Stimulated activated CD4-positive, alpha-beta T cell treated with anti-CD3 and anti-CD28 coated beads, Interleukin-2, amount 100 ng/mL, for 48 hours (primary cell): ENCODE measurements at regions not wholly inside any gene's neighbourhood (a gene's known extent, or its start where the extent isn't known, plus 50 kb on each side); places are given as distances from the start of the nearest gene placed in this dataset.

Source experiments
- DNase-seq, 2 donors: peaks; one replicate each; pipeline ENCODE4 v3.0.0-alpha.2; 2020

DNA sequence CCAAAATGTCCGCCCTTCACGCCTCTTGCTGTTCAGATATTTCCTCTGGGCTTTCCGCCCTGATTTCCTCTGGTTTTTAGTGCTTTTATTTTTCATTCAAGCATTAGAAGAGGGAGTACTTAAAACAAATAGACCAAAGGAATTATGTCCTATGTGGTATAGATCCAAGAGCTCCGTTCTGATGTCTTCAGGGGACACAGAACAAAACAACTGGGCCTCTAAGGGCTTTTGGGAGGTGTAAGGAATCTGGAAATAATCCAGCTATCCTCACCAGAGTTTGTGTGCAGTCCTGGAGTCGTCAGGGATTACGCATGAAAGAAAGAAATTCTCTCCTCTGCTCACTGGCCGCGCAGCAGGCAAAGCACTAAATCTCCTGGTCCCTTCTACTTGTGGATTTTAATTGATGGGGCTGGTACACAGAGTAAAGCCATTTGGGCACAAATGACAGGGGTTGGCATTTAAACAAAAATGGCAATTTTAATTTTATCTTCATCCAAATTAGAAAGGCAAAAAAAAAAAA lies 999.2 kb downstream of the ADGRL3 start:
- no peak for DNase-seq

- DNase-seq, result no peak
Observed at GRCh38 chr4:62196338-62196737, 996.2 kb downstream of the ADGRL3 start.

- DNase-seq, result no peak
Observed at GRCh38 chr4:62194342-62194741, 994.2 kb downstream of the ADGRL3 start.

GRCh38 chr4:62193761-62194160 lies 993.6 kb downstream of the ADGRL3 start:
- DNase-seq, result no peak

- no peak for DNase-seq
Observed at GRCh38 chr4:62191451-62192240, 991.5 kb downstream of the ADGRL3 start.

DNA sequence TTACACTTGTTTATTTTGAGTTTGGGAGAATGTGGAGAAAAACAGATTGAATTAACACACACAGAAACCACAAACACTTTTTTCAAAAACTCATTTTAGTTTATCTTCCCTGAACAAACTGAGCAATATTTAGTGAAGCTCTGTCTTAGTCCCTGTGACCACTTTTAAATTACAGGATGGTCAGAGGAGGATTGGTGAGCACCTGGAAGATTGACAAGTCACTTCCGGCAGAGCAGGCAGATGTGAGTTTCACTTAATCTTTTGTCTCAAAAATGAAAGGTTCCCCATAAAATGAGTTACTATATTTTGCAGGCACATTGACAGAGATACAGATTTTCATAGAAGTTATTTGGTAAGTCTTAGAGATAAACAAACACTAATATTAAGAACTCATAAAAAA lies 970.1 kb downstream of the ADGRL3 start:
- no peak for DNase-seq

- DNase-seq, result no peak
Observed at GRCh38 chr4:62168681-62169080, 968.6 kb downstream of the ADGRL3 start.

DNA sequence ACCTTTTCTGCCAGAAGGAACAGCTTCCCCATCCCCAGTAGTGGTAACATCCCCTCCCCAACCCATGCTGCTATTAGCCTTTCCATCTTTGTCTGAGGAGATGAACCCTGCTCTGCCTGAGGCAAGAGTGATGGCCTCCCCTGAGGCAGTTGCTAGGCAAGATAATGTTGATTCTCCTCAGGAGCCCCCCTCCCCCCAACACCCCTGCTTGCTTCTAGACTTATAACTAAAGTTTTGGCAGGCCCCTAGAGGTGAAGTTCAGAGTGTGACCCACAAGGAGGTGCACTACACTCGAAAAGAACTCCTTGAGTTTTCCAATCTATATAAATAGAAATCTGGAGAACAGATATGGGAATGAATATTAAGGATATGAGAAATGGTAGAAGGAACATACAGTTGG lies 962.5 kb downstream of the ADGRL3 start:
- no peak for DNase-seq

- DNase-seq, result no peak
Observed at GRCh38 chr4:62161446-62161845, 961.3 kb downstream of the ADGRL3 start.

DNA sequence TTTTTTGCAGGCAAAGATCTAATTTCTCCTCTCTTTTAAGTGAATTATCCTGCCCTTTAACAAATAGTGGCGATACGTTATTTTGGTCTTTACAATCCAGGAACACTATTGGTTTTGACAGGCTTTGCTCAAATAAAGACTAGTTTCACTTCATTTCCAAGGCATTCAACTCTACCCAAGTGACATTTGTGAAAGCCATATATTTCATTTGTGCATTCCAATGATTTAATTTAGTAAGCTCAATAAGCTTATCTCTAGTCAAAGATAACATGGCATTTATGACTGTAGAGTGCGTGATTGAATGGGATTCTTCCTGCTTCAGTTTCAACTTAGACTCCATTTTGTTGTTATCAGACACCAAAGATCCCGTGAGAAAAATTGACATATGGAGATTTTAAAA lies 959.8 kb downstream of the ADGRL3 start:
- no peak for DNase-seq

GRCh38 chr4:62159306-62159705 lies 959.2 kb downstream of the ADGRL3 start:
- no peak for DNase-seq

DNA sequence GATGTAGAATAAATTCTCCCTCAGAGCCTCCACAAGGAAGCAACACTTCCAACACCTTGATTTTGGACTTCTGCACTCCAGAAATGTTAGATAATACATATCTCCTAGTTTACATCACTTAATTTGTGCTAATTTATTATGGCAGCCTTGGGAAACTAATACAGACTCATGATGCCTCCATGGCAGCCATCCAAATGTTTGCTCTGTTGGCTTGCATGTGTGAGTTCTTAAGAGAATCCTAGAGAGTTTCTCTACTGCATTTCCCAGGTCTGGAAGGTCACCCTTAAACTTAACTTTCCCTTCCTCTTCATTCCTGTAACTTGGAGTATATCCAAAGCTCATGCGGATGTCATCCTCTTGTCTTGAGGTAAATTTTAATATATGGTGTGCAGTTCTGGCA lies 956.1 kb downstream of the ADGRL3 start:
- DNase-seq, result no peak

GRCh38 chr4:62145276-62145675 lies 945.1 kb downstream of the ADGRL3 start:
- DNase-seq, result no peak

DNA sequence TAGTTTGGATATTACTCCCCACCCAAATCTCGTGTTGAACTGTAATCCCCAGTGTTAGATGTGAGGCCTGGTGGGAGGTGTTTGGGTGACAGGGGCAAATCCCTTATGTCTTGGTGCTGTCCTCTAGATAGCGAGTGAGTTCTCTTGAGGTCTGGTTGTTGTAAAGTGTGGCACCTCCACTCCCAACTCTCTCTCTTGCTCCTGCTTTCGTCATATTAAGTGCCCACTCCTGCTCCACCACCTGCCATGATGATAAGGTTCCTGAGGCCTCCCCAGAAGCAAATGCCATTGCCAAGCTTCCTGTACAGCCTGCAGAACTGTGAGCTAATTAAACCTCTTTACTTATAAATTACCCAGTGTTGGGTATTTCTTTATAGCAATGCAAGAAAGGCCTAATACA lies 944.3 kb downstream of the ADGRL3 start:
- DNase-seq, result no peak

DNA sequence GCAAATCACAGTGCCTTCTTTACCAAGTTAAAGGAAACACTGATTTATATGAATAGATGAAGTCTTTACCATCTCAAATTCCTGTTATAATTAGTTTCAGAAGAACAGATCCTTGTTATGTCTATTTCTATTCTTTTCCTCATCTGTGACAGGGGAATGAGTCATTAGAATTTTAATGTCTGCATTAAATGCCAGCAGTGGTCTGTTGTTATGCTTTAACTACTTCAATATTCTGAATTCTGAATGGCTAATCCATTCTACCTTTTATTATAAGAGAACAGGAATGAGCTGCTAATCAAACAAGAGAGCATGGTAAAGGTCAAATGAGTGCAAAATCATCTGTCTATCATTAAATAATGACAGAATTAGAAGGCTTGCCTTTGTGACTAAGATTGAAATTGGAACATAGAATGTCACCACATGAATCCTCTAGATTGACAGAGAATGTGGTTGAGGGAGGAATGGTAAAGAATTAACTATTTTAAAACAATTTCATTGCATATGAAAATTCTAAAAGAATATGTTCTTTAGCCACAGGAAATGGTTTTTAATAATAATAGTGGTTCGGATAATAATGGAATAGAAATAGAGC lies 935.5 kb downstream of the ADGRL3 start:
- DNase-seq, result no peak

GRCh38 chr4:62133977-62134376 lies 933.9 kb downstream of the ADGRL3 start:
- DNase-seq, result no peak

GRCh38 chr4:62133101-62133897 lies 933.2 kb downstream of the ADGRL3 start:
- DNase-seq, result no peak

GRCh38 chr4:62131049-62131448 lies 930.9 kb downstream of the ADGRL3 start:
- no peak for DNase-seq

GRCh38 chr4:62130637-62131036 lies 930.5 kb downstream of the ADGRL3 start:
- no peak for DNase-seq

GRCh38 chr4:62130230-62130629 lies 930.1 kb downstream of the ADGRL3 start:
- DNase-seq, result no peak
